ENCODE measurements at regions not wholly inside any gene's neighbourhood (a gene's known extent, or its start where the extent isn't known, plus 50 kb on each side); places are given as distances from the start of the nearest gene placed in this dataset.

DNA sequence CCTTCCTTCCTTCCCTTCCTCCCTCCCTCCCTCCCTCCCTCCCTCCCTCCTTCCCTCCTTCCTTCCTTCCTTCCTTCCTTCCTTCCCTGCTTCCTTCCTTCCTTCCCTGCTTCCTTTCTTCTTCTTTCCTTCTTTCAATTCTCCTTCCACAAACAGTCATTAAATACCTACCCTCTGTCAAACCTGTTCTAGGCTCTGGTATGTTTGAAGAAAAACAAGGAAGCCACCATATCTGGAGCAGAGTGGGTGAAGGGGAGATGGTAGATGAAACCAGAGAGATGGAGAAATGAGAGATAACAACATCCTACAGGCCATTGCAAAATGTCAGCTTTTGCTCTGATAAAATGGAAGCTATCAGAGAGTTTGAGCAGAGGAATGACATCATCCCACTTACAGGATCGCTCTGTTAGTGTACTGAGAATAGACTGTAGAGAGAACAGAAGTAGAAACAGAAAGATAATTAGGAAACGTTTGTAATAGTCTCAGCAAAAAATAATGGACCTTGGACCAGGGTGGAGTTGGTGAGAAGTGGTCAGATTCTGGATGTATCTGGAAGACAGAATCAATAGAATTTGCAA is 334.0 kb downstream of the STIM2 start:
- Histone ChIP-seq H3K9me2 (ENCODE audit: insufficient read depth) (peaks cover 3% of the 10 kb centered on the region; the same call in 1 of the 2 replicates), H3K4me3 (no peak overlapping the region), H3K27ac (ENCODE audit: low read depth) (no peak overlapping the region), H3K27me3 (ENCODE audit: insufficient read depth) (no peaks in the 10 kb centered on the region), H2AFZ (no peak overlapping the region), H3K79me2 (replicated peaks; ENCODE audit: insufficient read depth) (no peaks in the 10 kb centered on the region), H3F3A (replicated peaks; ENCODE audit: low read depth) (no peaks in the 10 kb centered on the region), H3K4me2 (no peak overlapping the region), H3K36me3 (ENCODE audit: insufficient read depth) (no peaks in the 10 kb centered on the region), H3K4me1 (ENCODE audit: insufficient read depth) (no peaks in the 10 kb centered on the region), H4K20me1 (replicated peaks; ENCODE audit: insufficient read depth) (no peaks in the 10 kb centered on the region)
- Mint-ChIP-seq H3K4me1 (peaks cover 1% of the 10 kb centered on the region; the same call in 2 of the 3 replicates), H3K27ac (no peak overlapping the region), H3K27me3 (ENCODE audit: insufficient read depth, low read depth, poor library complexity) (peaks cover 3% of the 10 kb centered on the region), H3K36me3 (ENCODE audit: low read depth) (no peaks in the 10 kb centered on the region), H3K4me3 (no peak overlapping the region), H3K9me3 (no peaks in the 10 kb centered on the region)
- DNase-seq (ENCODE audit: low spot score) (no peak), ATAC-seq (no peak)
- TF ChIP-seq, protein P1, sequence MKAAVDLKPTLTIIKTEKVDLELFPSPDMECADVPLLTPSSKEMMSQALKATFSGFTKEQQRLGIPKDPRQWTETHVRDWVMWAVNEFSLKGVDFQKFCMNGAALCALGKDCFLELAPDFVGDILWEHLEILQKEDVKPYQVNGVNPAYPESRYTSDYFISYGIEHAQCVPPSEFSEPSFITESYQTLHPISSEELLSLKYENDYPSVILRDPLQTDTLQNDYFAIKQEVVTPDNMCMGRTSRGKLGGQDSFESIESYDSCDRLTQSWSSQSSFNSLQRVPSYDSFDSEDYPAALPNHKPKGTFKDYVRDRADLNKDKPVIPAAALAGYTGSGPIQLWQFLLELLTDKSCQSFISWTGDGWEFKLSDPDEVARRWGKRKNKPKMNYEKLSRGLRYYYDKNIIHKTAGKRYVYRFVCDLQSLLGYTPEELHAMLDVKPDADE (IDR thresholded peaks at IDR 0.05) = no peak
- TF ChIP-seq NANOG (IDR thresholded peaks at IDR 0.05; ENCODE audit: borderline replicate concordance) (no peak), EZH2phosphoT487 (IDR thresholded peaks at IDR 0.05; ENCODE audit: unreplicated experiment) (no peak), CREB1 (CRISPR knock-in tag; IDR thresholded peaks at IDR 0.05; ENCODE audit: low read depth) (no peak), EZH2 (IDR thresholded peaks at IDR 0.05; ENCODE audit: low read depth, unreplicated experiment) (no peak), JUNB (IDR thresholded peaks at IDR 0.05; ENCODE audit: unreplicated experiment) (no peak), ZNF331 (CRISPR knock-in tag; IDR thresholded peaks at IDR 0.05; ENCODE audit: low read depth) (no peak), POLR2AphosphoS5 (IDR thresholded peaks at IDR 0.05; ENCODE audit: low read depth) (no peak), STAT1 (IDR thresholded peaks at IDR 0.05; ENCODE audit: unreplicated experiment) (no peak), ZNF114 (CRISPR knock-in tag; IDR thresholded peaks at IDR 0.05) (no peak)
- TF ChIP-seq, protein P2, sequence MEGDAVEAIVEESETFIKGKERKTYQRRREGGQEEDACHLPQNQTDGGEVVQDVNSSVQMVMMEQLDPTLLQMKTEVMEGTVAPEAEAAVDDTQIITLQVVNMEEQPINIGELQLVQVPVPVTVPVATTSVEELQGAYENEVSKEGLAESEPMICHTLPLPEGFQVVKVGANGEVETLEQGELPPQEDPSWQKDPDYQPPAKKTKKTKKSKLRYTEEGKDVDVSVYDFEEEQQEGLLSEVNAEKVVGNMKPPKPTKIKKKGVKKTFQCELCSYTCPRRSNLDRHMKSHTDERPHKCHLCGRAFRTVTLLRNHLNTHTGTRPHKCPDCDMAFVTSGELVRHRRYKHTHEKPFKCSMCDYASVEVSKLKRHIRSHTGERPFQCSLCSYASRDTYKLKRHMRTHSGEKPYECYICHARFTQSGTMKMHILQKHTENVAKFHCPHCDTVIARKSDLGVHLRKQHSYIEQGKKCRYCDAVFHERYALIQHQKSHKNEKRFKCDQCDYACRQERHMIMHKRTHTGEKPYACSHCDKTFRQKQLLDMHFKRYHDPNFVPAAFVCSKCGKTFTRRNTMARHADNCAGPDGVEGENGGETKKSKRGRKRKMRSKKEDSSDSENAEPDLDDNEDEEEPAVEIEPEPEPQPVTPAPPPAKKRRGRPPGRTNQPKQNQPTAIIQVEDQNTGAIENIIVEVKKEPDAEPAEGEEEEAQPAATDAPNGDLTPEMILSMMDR (conservative IDR thresholded peaks at IDR 0.05; ENCODE audit: low read depth in 2 of 2) = no peak
- TF ChIP-seq, protein P3, sequence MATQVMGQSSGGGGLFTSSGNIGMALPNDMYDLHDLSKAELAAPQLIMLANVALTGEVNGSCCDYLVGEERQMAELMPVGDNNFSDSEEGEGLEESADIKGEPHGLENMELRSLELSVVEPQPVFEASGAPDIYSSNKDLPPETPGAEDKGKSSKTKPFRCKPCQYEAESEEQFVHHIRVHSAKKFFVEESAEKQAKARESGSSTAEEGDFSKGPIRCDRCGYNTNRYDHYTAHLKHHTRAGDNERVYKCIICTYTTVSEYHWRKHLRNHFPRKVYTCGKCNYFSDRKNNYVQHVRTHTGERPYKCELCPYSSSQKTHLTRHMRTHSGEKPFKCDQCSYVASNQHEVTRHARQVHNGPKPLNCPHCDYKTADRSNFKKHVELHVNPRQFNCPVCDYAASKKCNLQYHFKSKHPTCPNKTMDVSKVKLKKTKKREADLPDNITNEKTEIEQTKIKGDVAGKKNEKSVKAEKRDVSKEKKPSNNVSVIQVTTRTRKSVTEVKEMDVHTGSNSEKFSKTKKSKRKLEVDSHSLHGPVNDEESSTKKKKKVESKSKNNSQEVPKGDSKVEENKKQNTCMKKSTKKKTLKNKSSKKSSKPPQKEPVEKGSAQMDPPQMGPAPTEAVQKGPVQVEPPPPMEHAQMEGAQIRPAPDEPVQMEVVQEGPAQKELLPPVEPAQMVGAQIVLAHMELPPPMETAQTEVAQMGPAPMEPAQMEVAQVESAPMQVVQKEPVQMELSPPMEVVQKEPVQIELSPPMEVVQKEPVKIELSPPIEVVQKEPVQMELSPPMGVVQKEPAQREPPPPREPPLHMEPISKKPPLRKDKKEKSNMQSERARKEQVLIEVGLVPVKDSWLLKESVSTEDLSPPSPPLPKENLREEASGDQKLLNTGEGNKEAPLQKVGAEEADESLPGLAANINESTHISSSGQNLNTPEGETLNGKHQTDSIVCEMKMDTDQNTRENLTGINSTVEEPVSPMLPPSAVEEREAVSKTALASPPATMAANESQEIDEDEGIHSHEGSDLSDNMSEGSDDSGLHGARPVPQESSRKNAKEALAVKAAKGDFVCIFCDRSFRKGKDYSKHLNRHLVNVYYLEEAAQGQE (IDR thresholded peaks at IDR 0.05; ENCODE audit: unreplicated experiment) = no peak
- TF ChIP-seq, protein P4, sequence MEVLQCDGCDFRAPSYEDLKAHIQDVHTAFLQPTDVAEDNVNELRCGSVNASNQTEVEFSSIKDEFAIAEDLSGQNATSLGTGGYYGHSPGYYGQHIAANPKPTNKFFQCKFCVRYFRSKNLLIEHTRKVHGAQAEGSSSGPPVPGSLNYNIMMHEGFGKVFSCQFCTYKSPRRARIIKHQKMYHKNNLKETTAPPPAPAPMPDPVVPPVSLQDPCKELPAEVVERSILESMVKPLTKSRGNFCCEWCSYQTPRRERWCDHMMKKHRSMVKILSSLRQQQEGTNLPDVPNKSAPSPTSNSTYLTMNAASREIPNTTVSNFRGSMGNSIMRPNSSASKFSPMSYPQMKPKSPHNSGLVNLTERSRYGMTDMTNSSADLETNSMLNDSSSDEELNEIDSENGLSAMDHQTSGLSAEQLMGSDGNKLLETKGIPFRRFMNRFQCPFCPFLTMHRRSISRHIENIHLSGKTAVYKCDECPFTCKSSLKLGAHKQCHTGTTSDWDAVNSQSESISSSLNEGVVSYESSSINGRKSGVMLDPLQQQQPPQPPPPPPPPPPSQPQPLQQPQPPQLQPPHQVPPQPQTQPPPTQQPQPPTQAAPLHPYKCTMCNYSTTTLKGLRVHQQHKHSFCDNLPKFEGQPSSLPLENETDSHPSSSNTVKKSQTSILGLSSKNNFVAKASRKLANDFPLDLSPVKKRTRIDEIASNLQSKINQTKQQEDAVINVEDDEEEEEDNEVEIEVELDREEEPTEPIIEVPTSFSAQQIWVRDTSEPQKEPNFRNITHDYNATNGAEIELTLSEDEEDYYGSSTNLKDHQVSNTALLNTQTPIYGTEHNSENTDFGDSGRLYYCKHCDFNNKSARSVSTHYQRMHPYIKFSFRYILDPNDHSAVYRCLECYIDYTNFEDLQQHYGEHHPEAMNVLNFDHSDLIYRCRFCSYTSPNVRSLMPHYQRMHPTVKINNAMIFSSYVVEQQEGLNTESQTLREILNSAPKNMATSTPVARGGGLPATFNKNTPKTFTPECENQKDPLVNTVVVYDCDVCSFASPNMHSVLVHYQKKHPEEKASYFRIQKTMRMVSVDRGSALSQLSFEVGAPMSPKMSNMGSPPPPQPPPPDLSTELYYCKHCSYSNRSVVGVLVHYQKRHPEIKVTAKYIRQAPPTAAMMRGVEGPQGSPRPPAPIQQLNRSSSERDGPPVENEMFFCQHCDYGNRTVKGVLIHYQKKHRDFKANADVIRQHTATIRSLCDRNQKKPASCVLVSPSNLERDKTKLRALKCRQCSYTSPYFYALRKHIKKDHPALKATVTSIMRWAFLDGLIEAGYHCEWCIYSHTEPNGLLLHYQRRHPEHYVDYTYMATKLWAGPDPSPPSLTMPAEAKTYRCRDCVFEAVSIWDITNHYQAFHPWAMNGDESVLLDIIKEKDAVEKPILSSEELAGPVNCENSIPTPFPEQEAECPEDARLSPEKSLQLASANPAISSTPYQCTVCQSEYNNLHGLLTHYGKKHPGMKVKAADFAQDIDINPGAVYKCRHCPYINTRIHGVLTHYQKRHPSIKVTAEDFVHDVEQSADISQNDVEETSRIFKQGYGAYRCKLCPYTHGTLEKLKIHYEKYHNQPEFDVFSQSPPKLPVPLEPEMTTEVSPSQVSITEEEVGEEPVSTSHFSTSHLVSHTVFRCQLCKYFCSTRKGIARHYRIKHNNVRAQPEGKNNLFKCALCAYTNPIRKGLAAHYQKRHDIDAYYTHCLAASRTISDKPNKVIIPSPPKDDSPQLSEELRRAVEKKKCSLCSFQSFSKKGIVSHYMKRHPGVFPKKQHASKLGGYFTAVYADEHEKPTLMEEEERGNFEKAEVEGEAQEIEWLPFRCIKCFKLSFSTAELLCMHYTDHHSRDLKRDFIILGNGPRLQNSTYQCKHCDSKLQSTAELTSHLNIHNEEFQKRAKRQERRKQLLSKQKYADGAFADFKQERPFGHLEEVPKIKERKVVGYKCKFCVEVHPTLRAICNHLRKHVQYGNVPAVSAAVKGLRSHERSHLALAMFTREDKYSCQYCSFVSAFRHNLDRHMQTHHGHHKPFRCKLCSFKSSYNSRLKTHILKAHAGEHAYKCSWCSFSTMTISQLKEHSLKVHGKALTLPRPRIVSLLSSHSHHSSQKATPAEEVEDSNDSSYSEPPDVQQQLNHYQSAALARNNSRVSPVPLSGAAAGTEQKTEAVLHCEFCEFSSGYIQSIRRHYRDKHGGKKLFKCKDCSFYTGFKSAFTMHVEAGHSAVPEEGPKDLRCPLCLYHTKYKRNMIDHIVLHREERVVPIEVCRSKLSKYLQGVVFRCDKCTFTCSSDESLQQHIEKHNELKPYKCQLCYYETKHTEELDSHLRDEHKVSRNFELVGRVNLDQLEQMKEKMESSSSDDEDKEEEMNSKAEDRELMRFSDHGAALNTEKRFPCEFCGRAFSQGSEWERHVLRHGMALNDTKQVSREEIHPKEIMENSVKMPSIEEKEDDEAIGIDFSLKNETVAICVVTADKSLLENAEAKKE (CRISPR knock-in tag; IDR thresholded peaks at IDR 0.05) = no peak
